ENCODE measurements at regions not wholly inside any gene's neighbourhood (a gene's known extent, or its start where the extent isn't known, plus 50 kb on each side); places are given as distances from the start of the nearest gene placed in this dataset.

DNA sequence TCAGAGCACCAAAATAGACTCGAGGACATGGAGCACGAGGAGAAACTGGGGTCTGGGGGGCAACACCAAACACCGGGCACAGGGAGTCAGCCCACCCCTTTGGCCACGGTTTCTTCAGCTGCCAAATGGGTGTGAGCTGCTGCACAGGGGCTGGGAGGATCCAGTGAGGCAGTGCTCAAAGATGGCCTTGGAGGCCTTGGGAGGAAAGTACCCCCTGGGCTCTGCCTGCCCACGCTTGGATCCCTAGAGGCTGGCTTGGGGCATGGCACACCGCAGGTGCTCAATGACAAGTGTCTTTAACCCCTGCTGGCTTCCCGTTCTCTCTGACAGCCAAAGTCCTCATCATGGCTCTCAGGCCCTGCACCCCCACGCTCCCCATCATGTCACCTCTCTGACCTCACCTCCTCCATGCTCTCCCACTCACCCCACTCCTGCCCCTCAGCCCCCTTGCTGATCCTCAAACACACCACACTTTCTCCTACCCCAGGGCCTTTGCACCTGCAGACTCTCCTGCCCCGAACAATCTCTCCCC, 190.3 kb downstream of the ANKRD60 start:
- 0 out of 2 replicates have a peak, but pooled peaks cover 5% of the 10 kb centered on the region for H3K9me2 ChIP-seq (ENCODE audit: insufficient read depth)
- ATAC-seq (no peak), DNase-seq (ENCODE audit: low spot score) (no peak)
- H3K4me1 Mint-ChIP-seq: peaks cover 7% of the 10 kb centered on the region
- no peaks in the 10 kb centered on the region for H3F3A ChIP-seq (replicated peaks; ENCODE audit: low read depth)
- H3K4me1 ChIP-seq (ENCODE audit: insufficient read depth): peaks cover 5% of the 10 kb centered on the region; the same call in 1 of the 2 replicates
- H3K4me3 Mint-ChIP-seq: no peak overlapping the region
- TF ChIP-seq NANOG (IDR thresholded peaks at IDR 0.05; ENCODE audit: borderline replicate concordance): no peak
- TF ChIP-seq, protein P1, sequence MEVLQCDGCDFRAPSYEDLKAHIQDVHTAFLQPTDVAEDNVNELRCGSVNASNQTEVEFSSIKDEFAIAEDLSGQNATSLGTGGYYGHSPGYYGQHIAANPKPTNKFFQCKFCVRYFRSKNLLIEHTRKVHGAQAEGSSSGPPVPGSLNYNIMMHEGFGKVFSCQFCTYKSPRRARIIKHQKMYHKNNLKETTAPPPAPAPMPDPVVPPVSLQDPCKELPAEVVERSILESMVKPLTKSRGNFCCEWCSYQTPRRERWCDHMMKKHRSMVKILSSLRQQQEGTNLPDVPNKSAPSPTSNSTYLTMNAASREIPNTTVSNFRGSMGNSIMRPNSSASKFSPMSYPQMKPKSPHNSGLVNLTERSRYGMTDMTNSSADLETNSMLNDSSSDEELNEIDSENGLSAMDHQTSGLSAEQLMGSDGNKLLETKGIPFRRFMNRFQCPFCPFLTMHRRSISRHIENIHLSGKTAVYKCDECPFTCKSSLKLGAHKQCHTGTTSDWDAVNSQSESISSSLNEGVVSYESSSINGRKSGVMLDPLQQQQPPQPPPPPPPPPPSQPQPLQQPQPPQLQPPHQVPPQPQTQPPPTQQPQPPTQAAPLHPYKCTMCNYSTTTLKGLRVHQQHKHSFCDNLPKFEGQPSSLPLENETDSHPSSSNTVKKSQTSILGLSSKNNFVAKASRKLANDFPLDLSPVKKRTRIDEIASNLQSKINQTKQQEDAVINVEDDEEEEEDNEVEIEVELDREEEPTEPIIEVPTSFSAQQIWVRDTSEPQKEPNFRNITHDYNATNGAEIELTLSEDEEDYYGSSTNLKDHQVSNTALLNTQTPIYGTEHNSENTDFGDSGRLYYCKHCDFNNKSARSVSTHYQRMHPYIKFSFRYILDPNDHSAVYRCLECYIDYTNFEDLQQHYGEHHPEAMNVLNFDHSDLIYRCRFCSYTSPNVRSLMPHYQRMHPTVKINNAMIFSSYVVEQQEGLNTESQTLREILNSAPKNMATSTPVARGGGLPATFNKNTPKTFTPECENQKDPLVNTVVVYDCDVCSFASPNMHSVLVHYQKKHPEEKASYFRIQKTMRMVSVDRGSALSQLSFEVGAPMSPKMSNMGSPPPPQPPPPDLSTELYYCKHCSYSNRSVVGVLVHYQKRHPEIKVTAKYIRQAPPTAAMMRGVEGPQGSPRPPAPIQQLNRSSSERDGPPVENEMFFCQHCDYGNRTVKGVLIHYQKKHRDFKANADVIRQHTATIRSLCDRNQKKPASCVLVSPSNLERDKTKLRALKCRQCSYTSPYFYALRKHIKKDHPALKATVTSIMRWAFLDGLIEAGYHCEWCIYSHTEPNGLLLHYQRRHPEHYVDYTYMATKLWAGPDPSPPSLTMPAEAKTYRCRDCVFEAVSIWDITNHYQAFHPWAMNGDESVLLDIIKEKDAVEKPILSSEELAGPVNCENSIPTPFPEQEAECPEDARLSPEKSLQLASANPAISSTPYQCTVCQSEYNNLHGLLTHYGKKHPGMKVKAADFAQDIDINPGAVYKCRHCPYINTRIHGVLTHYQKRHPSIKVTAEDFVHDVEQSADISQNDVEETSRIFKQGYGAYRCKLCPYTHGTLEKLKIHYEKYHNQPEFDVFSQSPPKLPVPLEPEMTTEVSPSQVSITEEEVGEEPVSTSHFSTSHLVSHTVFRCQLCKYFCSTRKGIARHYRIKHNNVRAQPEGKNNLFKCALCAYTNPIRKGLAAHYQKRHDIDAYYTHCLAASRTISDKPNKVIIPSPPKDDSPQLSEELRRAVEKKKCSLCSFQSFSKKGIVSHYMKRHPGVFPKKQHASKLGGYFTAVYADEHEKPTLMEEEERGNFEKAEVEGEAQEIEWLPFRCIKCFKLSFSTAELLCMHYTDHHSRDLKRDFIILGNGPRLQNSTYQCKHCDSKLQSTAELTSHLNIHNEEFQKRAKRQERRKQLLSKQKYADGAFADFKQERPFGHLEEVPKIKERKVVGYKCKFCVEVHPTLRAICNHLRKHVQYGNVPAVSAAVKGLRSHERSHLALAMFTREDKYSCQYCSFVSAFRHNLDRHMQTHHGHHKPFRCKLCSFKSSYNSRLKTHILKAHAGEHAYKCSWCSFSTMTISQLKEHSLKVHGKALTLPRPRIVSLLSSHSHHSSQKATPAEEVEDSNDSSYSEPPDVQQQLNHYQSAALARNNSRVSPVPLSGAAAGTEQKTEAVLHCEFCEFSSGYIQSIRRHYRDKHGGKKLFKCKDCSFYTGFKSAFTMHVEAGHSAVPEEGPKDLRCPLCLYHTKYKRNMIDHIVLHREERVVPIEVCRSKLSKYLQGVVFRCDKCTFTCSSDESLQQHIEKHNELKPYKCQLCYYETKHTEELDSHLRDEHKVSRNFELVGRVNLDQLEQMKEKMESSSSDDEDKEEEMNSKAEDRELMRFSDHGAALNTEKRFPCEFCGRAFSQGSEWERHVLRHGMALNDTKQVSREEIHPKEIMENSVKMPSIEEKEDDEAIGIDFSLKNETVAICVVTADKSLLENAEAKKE (CRISPR knock-in tag; IDR thresholded peaks at IDR 0.05): no peak
- no peak for TF ChIP-seq ZNF331 (CRISPR knock-in tag; IDR thresholded peaks at IDR 0.05; ENCODE audit: low read depth)
- no peak for TF ChIP-seq STAT1 (IDR thresholded peaks at IDR 0.05; ENCODE audit: unreplicated experiment)
- TF ChIP-seq, protein P2, sequence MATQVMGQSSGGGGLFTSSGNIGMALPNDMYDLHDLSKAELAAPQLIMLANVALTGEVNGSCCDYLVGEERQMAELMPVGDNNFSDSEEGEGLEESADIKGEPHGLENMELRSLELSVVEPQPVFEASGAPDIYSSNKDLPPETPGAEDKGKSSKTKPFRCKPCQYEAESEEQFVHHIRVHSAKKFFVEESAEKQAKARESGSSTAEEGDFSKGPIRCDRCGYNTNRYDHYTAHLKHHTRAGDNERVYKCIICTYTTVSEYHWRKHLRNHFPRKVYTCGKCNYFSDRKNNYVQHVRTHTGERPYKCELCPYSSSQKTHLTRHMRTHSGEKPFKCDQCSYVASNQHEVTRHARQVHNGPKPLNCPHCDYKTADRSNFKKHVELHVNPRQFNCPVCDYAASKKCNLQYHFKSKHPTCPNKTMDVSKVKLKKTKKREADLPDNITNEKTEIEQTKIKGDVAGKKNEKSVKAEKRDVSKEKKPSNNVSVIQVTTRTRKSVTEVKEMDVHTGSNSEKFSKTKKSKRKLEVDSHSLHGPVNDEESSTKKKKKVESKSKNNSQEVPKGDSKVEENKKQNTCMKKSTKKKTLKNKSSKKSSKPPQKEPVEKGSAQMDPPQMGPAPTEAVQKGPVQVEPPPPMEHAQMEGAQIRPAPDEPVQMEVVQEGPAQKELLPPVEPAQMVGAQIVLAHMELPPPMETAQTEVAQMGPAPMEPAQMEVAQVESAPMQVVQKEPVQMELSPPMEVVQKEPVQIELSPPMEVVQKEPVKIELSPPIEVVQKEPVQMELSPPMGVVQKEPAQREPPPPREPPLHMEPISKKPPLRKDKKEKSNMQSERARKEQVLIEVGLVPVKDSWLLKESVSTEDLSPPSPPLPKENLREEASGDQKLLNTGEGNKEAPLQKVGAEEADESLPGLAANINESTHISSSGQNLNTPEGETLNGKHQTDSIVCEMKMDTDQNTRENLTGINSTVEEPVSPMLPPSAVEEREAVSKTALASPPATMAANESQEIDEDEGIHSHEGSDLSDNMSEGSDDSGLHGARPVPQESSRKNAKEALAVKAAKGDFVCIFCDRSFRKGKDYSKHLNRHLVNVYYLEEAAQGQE (IDR thresholded peaks at IDR 0.05; ENCODE audit: unreplicated experiment): no peak
- TF ChIP-seq, protein P3, sequence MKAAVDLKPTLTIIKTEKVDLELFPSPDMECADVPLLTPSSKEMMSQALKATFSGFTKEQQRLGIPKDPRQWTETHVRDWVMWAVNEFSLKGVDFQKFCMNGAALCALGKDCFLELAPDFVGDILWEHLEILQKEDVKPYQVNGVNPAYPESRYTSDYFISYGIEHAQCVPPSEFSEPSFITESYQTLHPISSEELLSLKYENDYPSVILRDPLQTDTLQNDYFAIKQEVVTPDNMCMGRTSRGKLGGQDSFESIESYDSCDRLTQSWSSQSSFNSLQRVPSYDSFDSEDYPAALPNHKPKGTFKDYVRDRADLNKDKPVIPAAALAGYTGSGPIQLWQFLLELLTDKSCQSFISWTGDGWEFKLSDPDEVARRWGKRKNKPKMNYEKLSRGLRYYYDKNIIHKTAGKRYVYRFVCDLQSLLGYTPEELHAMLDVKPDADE (IDR thresholded peaks at IDR 0.05): no peak
- no peak for TF ChIP-seq JUNB (IDR thresholded peaks at IDR 0.05; ENCODE audit: unreplicated experiment)
- TF ChIP-seq CREB1 (CRISPR knock-in tag; IDR thresholded peaks at IDR 0.05; ENCODE audit: low read depth): no peak
- no peak for TF ChIP-seq ZNF114 (CRISPR knock-in tag; IDR thresholded peaks at IDR 0.05)
- no peak for TF ChIP-seq EZH2phosphoT487 (IDR thresholded peaks at IDR 0.05; ENCODE audit: unreplicated experiment)
- no peak for TF ChIP-seq CTCF (conservative IDR thresholded peaks at IDR 0.05; ENCODE audit: low read depth in 2 of 2)
- no peak for TF ChIP-seq POLR2AphosphoS5 (IDR thresholded peaks at IDR 0.05; ENCODE audit: low read depth)
- H3K27ac ChIP-seq (ENCODE audit: low read depth): no peak overlapping the region
- no peaks in the 10 kb centered on the region for H3K36me3 ChIP-seq (ENCODE audit: insufficient read depth)
- no peak overlapping the region for H2AFZ ChIP-seq
- no peaks in the 10 kb centered on the region for H4K20me1 ChIP-seq (replicated peaks; ENCODE audit: insufficient read depth)
- 0 out of 3 replicates have a peak, but pooled peaks cover 3% of the 10 kb centered on the region for H3K9me3 Mint-ChIP-seq
- H3K27me3 ChIP-seq (ENCODE audit: insufficient read depth): no peaks in the 10 kb centered on the region
- H3K27me3 Mint-ChIP-seq (ENCODE audit: insufficient read depth, low read depth, poor library complexity): peaks cover 10% of the 10 kb centered on the region
- no peaks in the 10 kb centered on the region for H3K36me3 Mint-ChIP-seq (ENCODE audit: low read depth)
- H3K27ac Mint-ChIP-seq: no peak overlapping the region
- no peak overlapping the region for H3K4me3 ChIP-seq
- H3K79me2 ChIP-seq (replicated peaks; ENCODE audit: insufficient read depth): no peaks in the 10 kb centered on the region
- H3K4me2 ChIP-seq: no peak overlapping the region
